Colonic mucosa (tissue), 4 donors: ENCODE measurements at regions not wholly inside any gene's neighbourhood (a gene's known extent, or its start where the extent isn't known, plus 50 kb on each side); places are given as distances from the start of the nearest gene placed in this dataset.

Experiments
- DNase-seq: peaks from one replicate; pipeline ENCODE4 v3.0.0-alpha.2; 2020
- H3K27ac ChIP-seq: fragments of 200-600 bp; one replicate; pipeline ENCODE4 v1.8.0; 2021
- H3K27me3 ChIP-seq: fragments of 200-600 bp; one replicate; pipeline ENCODE4 v1.8.0; 2021
- H3K36me3 ChIP-seq: fragments of 200-600 bp; one replicate; pipeline ENCODE4 v1.8.0; 2021
- H3K4me1 ChIP-seq: fragments of 200-600 bp; one replicate; pipeline ENCODE4 v1.8.0; 2021; ENCODE audit warnings: mild to moderate bottlenecking
- H3K4me3 ChIP-seq: fragments of 200-600 bp; one replicate; pipeline ENCODE4 v1.8.0; 2021
- H3K9ac ChIP-seq, 2 donors: one replicate each; pipeline ENCODE4 v1.7.0; 2013; ENCODE audit warnings: control low read depth in 2 of 2, low read depth in 2 of 2, low read length in 2 of 2
- H3K9me3 ChIP-seq: fragments of 200-600 bp; one replicate; pipeline ENCODE4 v1.8.0; 2021
- intact Hi-C: fragments of 100-400 bp; cut with DNase I; formaldehyde crosslinking; loops from one replicate; pipeline ENCODE4 v1.14.1; 2022
- TF ChIP-seq, protein P1 (sequence below): fragments of 200-600 bp; IDR thresholded peaks from one replicate; pipeline ENCODE4 v1.8.0; 2022; ENCODE audit warnings: antibody characterized with exemption, mild to moderate bottlenecking
- donor health status: healthy.
- donor health status: DM: no; HTN: no; CAD: no.
- donor health status: DM: no; HTN: no; CAD: no.

GRCh38 chr3:459311-459670 lies 262.7 kb downstream of the CHL1 start:
- DNase-seq: no peak
- H3K4me1 ChIP-seq: no peaks in the 10 kb centered on the region
- TF ChIP-seq, protein P1, sequence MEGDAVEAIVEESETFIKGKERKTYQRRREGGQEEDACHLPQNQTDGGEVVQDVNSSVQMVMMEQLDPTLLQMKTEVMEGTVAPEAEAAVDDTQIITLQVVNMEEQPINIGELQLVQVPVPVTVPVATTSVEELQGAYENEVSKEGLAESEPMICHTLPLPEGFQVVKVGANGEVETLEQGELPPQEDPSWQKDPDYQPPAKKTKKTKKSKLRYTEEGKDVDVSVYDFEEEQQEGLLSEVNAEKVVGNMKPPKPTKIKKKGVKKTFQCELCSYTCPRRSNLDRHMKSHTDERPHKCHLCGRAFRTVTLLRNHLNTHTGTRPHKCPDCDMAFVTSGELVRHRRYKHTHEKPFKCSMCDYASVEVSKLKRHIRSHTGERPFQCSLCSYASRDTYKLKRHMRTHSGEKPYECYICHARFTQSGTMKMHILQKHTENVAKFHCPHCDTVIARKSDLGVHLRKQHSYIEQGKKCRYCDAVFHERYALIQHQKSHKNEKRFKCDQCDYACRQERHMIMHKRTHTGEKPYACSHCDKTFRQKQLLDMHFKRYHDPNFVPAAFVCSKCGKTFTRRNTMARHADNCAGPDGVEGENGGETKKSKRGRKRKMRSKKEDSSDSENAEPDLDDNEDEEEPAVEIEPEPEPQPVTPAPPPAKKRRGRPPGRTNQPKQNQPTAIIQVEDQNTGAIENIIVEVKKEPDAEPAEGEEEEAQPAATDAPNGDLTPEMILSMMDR: no peak
- no peak overlapping the region for H3K27ac ChIP-seq
- H3K27me3 ChIP-seq: no peaks in the 10 kb centered on the region
- no peak overlapping the region for H3K9ac ChIP-seq
- no peaks in the 10 kb centered on the region for H3K9me3 ChIP-seq
- no peaks in the 10 kb centered on the region for H3K36me3 ChIP-seq
- no peak overlapping the region for H3K4me3 ChIP-seq
- intact Hi-C loops: no loop called here

DNA sequence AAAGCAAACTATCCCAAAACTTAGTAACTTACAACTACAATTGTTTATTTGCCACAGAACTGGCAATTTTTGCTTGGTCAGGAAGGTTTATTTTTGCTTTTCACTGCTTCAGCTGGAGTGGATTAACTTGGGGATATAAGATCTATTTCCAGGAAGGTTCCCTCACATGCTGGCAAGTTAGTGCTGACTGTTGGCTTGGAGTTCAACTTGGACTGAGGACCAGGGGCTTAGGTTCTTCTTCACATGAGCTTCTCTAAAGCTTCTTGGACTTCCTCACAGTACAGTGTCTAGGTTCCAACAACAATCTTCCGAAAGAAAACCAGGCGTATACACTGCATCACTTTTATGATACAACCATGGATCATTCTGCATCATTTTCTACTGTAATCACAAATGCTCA lies 264.4 kb downstream of the CHL1 start:
- Histone ChIP-seq H3K27ac (no peak overlapping the region), H3K36me3 (no peaks in the 10 kb centered on the region), H3K27me3 (no peaks in the 10 kb centered on the region), H3K9me3 (no peaks in the 10 kb centered on the region), H3K4me3 (no peak overlapping the region), H3K9ac (no peak overlapping the region), H3K4me1 (no peaks in the 10 kb centered on the region)
- no peak for DNase-seq
- intact Hi-C loops: no loop called here
- TF ChIP-seq, protein P1: no peak

- Histone ChIP-seq H3K36me3 (no peaks in the 10 kb centered on the region), H3K27ac (no peak overlapping the region), H3K4me1 (no peaks in the 10 kb centered on the region), H3K27me3 (no peaks in the 10 kb centered on the region), H3K4me3 (no peak overlapping the region), H3K9ac (no peak overlapping the region), H3K9me3 (no peaks in the 10 kb centered on the region)
- TF ChIP-seq, protein P1: no peak
- intact Hi-C loops: no loop called here
- no peak for DNase-seq
Observed at GRCh38 chr3:462851-463250, 266.3 kb downstream of the CHL1 start.

- TF ChIP-seq, protein P1: no peak
- Histone ChIP-seq H3K27ac (no peak overlapping the region), H3K9ac (no peak overlapping the region), H3K36me3 (no peaks in the 10 kb centered on the region), H3K27me3 (no peaks in the 10 kb centered on the region), H3K4me1 (no peaks in the 10 kb centered on the region), H3K9me3 (no peaks in the 10 kb centered on the region), H3K4me3 (no peak overlapping the region)
- DNase-seq: no peak
- intact Hi-C loops: no loop called here
Observed at GRCh38 chr3:463252-464192, 267.0 kb downstream of the CHL1 start.

GRCh38 chr3:464255-464654 lies 267.7 kb downstream of the CHL1 start:
- no peaks in the 10 kb centered on the region for H3K36me3 ChIP-seq
- H3K27me3 ChIP-seq: no peaks in the 10 kb centered on the region
- no peaks in the 10 kb centered on the region for H3K9me3 ChIP-seq
- no peak overlapping the region for H3K9ac ChIP-seq
- intact Hi-C loops: no loop called here
- TF ChIP-seq, protein P1: no peak
- no peaks in the 10 kb centered on the region for H3K4me1 ChIP-seq
- DNase-seq: no peak
- H3K4me3 ChIP-seq: no peak overlapping the region
- no peak overlapping the region for H3K27ac ChIP-seq
